IMR-90 (cell line): ENCODE measurements at regions not wholly inside any gene's neighbourhood (a gene's known extent, or its start where the extent isn't known, plus 50 kb on each side); places are given as distances from the start of the nearest gene placed in this dataset.

ENCODE experiments used
- ATAC-seq: fragments of 200-7000 bp; cut with Tn5 transposase; 2 replicates; pipeline ENCODE4 v1.9.1; 2020; ENCODE audit warnings: low read depth, mild to moderate bottlenecking, moderate library complexity
- BruUV-seq: library from RNA; stranded (reverse); fragments of 400-500 nt; replicated peaks from 2 replicates; lab custom pipeline; 2021; lab: Mats Ljungman, UMichigan
- CTCF ChIA-PET: fragments of 300-600 bp; formaldehyde crosslinking; extraction: SDS; loops from one replicate; lab custom pipeline; 2021; ENCODE audit warnings: antibody characterized with exemption; lab: Yijun Ruan, JAX
- POLR2A ChIA-PET: fragments of 300-600 bp; sonication (Branson Sonifier 250); formaldehyde crosslinking; loops from one replicate; lab custom pipeline; 2022; ENCODE audit warnings: antibody characterized with exemption; ENCODE audit not compliant: unreplicated experiment; lab: Charles Lee
- DNase-seq: peaks from one replicate; pipeline ENCODE4 v3.0.0; 2013
- H2AFZ ChIP-seq: replicated peaks from 2 replicates; pipeline ENCODE3; 2013; ENCODE audit warnings: low read length, mild to moderate bottlenecking; ENCODE audit not compliant: poor library complexity
- H2AK5ac ChIP-seq: 2 replicates; pipeline ENCODE4 v1.6.1; 2013; ENCODE audit warnings: low read depth, low read length, inconsistent platforms
- H2AK9ac ChIP-seq: replicated peaks from 2 replicates; pipeline ENCODE3; 2013; ENCODE audit warnings: mild to moderate bottlenecking, low read depth, low read length, moderate library complexity; ENCODE audit not compliant: poor library complexity
- H2BK120ac ChIP-seq: 2 replicates; pipeline ENCODE4 v1.6.1; 2013; ENCODE audit warnings: low read depth, low read length, inconsistent platforms
- H2BK15ac ChIP-seq: 3 replicates; pipeline ENCODE4 v1.6.1; 2013; ENCODE audit warnings: low read depth, low read length, inconsistent platforms
- H2BK20ac ChIP-seq: 2 replicates; pipeline ENCODE4 v1.6.1; 2013; ENCODE audit warnings: low read depth, mild to moderate bottlenecking, inconsistent platforms, low read length, moderate library complexity
- H2BK5ac ChIP-seq: 2 replicates; pipeline ENCODE4 v1.6.1; 2013; ENCODE audit warnings: mild to moderate bottlenecking, low read depth, low read length, inconsistent platforms; ENCODE audit not compliant: poor library complexity, severe bottlenecking
- H3K14ac ChIP-seq: replicated peaks from 2 replicates; pipeline ENCODE4 v1.6.1; 2013; ENCODE audit warnings: low read depth, low read length, inconsistent platforms
- H3K18ac ChIP-seq: 2 replicates; pipeline ENCODE4 v1.6.1; 2013; ENCODE audit warnings: low read depth, low read length, control low read depth
- H3K23ac ChIP-seq: 2 replicates; pipeline ENCODE4 v1.6.1; 2013; ENCODE audit warnings: low read depth, low read length, inconsistent platforms
- H3K27ac ChIP-seq: 2 replicates; pipeline ENCODE4 v1.5.1; 2013; ENCODE audit warnings: mild to moderate bottlenecking, control low read depth, low read length; ENCODE audit not compliant: insufficient read depth
- H3K27me3 ChIP-seq: 2 replicates; pipeline ENCODE4 v1.6.1; 2013; ENCODE audit warnings: low read length; ENCODE audit not compliant: control insufficient read depth, insufficient read depth
- H3K36me3 ChIP-seq: 2 replicates; pipeline ENCODE4 v1.6.1; 2013; ENCODE audit warnings: low read length, mixed read lengths; ENCODE audit not compliant: control insufficient read depth, insufficient read depth
- H3K4ac ChIP-seq: 2 replicates; pipeline ENCODE4 v1.6.1; 2013; ENCODE audit warnings: low read depth, low read length, inconsistent platforms
- H3K4me1 ChIP-seq: 2 replicates; pipeline ENCODE4 v1.6.1; 2013; ENCODE audit warnings: low read length, mixed read lengths; ENCODE audit not compliant: control insufficient read depth, insufficient read depth
- H3K4me2 ChIP-seq: 2 replicates; pipeline ENCODE4 v1.6.1; 2013; ENCODE audit warnings: low read depth, mild to moderate bottlenecking, control low read depth, low read length, moderate library complexity
- H3K4me3 ChIP-seq: 2 replicates; pipeline ENCODE4 v1.5.1; 2013; ENCODE audit warnings: low read depth, mild to moderate bottlenecking, control low read depth, low read length, moderate library complexity; ENCODE audit not compliant: insufficient read depth
- H3K56ac ChIP-seq: 2 replicates; pipeline ENCODE4 v1.6.1; 2013; ENCODE audit warnings: low read length, inconsistent platforms; ENCODE audit not compliant: insufficient read depth; ENCODE audit errors: extremely low read depth
- H3K79me1 ChIP-seq, 2 experiments: 2 replicates each; pipeline ENCODE4 v1.6.1; 2013; ENCODE audit warnings: low read length in 2 of 2, inconsistent platforms in 1 of 2, low read depth in 1 of 2
- H3K9ac ChIP-seq: 2 replicates; pipeline ENCODE4 v1.6.1; 2013; ENCODE audit warnings: low read depth, low read length, control low read depth
- H3K9me1 ChIP-seq: 2 replicates; pipeline ENCODE4 v1.6.1; 2013; ENCODE audit warnings: low read length, inconsistent platforms; ENCODE audit not compliant: insufficient read depth
- H3K9me3 ChIP-seq: 2 replicates; pipeline ENCODE4 v1.6.1; 2013; ENCODE audit warnings: low read length; ENCODE audit not compliant: control insufficient read depth, insufficient read depth
- H4K20me1 ChIP-seq: 2 replicates; pipeline ENCODE4 v1.6.1; 2013; ENCODE audit warnings: low read length, inconsistent platforms; ENCODE audit not compliant: insufficient read depth
- H4K5ac ChIP-seq: 2 replicates; pipeline ENCODE4 v1.6.1; 2013; ENCODE audit warnings: mild to moderate bottlenecking, low read depth, low read length, control low read depth
- H4K8ac ChIP-seq, 2 experiments: 2 replicates each; pipeline ENCODE4 v1.6.1; 2013; ENCODE audit warnings: low read depth in 2 of 2, low read length in 2 of 2, control low read depth in 1 of 2, inconsistent platforms in 1 of 2
- H4K91ac ChIP-seq: 2 replicates; pipeline ENCODE4 v1.6.1; 2013; ENCODE audit warnings: low read depth, low read length, inconsistent platforms; ENCODE audit not compliant: insufficient read depth
- WGBS, 2 experiments: methylation state at CpG; one replicate each; pipeline versions ENCODE4 v1.1.5 to v1.1.7; 2013; ENCODE audit warnings: missing lambda C conversion rate in 2 of 2; ENCODE audit not compliant: insufficient read length in 1 of 2; ENCODE audit errors: extremely low coverage in 2 of 2; 5-methylcytosine and 5-hydroxymethylcytosine counted together
- dilution Hi-C: fragments of 300-500 bp; cut with HindIII; formaldehyde crosslinking; loops from one replicate; pipeline ENCODE4 v1.14.3; 2018; ENCODE audit warnings: low sequenced_read_pairs; ENCODE audit not compliant: unreplicated experiment
- in situ Hi-C: fragments of 300-500 bp; cut with MboI; formaldehyde crosslinking; loops from 3 replicates; pipeline ENCODE4 v1.14.3; 2019; ENCODE audit warnings: low sequenced_read_pairs, inconsistent platforms, mixed read lengths
- intact Hi-C: fragments of 100-400 bp; cut with micrococcal nuclease; formaldehyde crosslinking; loops from 2 replicates; pipeline ENCODE4 v1.10.0; 2022
- TF ChIP-seq, protein P1 (sequence below): fragments of 150-350 bp; IDR thresholded peaks from 2 replicates; pipeline ENCODE4 v1.6.1; 2017; ENCODE audit warnings: mild to moderate bottlenecking, antibody characterized with exemption, low read length, low read depth
- TF ChIP-seq, protein P2 (sequence below): fragments of 150-350 bp; IDR thresholded peaks from 2 replicates; pipeline ENCODE4 v1.6.1; 2016; ENCODE audit warnings: low read depth, mild to moderate bottlenecking, low read length, moderate library complexity, borderline replicate concordance

- Histone ChIP-seq H2BK5ac (no peak overlapping the region), H3K4me1 (no peaks in the 10 kb centered on the region), H4K20me1 (no peaks in the 10 kb centered on the region), H3K4ac (no peak overlapping the region), H2AK5ac (no peak overlapping the region), H2AK9ac (no peak overlapping the region), H3K23ac (no peak overlapping the region), H3K18ac (no peak overlapping the region), H4K5ac (no peak overlapping the region), H3K27me3 (no peaks in the 10 kb centered on the region), H2BK120ac (no peak overlapping the region), H4K8ac (no peak overlapping the region), H3K56ac (no peak overlapping the region), H3K9ac (no peak overlapping the region), H3K36me3 (no peaks in the 10 kb centered on the region), H4K91ac (no peak overlapping the region), H3K79me1 (no peaks in the 10 kb centered on the region), H3K4me2 (no peak overlapping the region), H3K27ac (no peak overlapping the region), H2BK15ac (no peak overlapping the region), H3K9me3 (peaks cover 24% of the 10 kb centered on the region), H3K4me3 (no peak overlapping the region), H3K14ac (no peak overlapping the region), H2AFZ (no peak overlapping the region), H3K9me1 (no peaks in the 10 kb centered on the region), H2BK20ac (no peak overlapping the region)
- POLR2A ChIA-PET = no interaction called here
- intact Hi-C loops (no loop called here), in situ Hi-C loops (no loop called here), dilution Hi-C loops (no loop called here)
- no peak for ATAC-seq
- TF ChIP-seq, protein P1, sequence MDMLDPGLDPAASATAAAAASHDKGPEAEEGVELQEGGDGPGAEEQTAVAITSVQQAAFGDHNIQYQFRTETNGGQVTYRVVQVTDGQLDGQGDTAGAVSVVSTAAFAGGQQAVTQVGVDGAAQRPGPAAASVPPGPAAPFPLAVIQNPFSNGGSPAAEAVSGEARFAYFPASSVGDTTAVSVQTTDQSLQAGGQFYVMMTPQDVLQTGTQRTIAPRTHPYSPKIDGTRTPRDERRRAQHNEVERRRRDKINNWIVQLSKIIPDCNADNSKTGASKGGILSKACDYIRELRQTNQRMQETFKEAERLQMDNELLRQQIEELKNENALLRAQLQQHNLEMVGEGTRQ = no peak
- TF ChIP-seq, protein P2, sequence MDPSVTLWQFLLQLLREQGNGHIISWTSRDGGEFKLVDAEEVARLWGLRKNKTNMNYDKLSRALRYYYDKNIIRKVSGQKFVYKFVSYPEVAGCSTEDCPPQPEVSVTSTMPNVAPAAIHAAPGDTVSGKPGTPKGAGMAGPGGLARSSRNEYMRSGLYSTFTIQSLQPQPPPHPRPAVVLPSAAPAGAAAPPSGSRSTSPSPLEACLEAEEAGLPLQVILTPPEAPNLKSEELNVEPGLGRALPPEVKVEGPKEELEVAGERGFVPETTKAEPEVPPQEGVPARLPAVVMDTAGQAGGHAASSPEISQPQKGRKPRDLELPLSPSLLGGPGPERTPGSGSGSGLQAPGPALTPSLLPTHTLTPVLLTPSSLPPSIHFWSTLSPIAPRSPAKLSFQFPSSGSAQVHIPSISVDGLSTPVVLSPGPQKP = no peak
- no TSS peak for BruUV-seq
- DNase-seq = no peak
- CTCF ChIA-PET = no interaction called here
- WGBS, 2 experiments = 41% methylated on average over 5 of the region's 8 CpGs; no CpG with 5 or more reads in 1 of the 2 experiments
These were observed 268.9 kb downstream of the ASMT start for GRCh38 chrX:1883772-1884171.
